HL-60/S4 treated with phorbol 12-myristate 13-acetate at 8.2 ng/mL for 4 days and 3 days (cell line): ENCODE measurements at regions not wholly inside any gene's neighbourhood (a gene's known extent, or its start where the extent isn't known, plus 50 kb on each side); places are given as distances from the start of the nearest gene placed in this dataset.

Experiments used
- in situ Hi-C: fragments of 300-500 bp; cut with MboI; formaldehyde crosslinking; loops from 2 replicates; pipeline ENCODE4 v1.15.0; 2022; ENCODE audit warnings: low sequenced_read_pairs

DNA sequence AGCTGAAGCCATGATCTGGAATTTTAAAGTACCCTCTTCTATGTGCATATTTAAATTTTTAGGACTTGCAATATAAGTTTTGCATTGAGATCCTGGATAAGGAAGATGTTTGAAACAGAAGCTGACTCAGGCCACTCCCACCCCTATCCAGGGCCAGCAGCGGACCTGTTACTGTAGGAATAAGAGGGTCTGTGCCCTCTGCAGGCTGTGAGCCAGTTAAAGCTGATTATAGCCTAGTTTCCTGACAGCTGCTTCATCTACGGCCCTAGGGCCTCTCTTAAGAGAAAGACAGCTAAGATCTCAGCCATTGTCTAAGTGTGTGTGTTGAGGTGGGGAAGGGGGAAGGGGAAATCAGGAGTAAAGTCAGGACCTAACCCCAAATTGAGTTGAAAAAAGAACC lies 234.0 kb downstream of the HAUS1 start:
- in situ Hi-C loops = no loop called here

DNA sequence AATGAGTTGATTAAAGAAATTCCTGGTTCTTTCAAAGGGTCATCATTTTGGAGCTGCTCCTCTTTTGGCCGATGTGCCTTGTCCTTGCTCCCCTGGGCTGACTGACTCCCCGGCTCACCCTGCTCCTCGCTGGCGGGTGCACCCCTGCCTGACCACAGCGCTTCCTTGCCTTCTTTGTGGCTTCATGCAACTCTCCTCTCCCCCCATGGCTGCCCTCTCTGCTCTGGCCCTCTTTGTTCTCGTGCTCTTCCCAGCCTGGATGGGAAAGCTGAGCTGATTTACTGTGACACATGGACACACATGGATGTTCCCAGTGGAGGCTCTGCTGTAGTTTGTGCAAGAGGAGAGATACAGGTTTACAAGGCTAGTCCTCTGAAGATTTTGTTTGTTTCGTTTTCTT lies 234.6 kb downstream of the HAUS1 start:
- in situ Hi-C loops = no loop called here

DNA sequence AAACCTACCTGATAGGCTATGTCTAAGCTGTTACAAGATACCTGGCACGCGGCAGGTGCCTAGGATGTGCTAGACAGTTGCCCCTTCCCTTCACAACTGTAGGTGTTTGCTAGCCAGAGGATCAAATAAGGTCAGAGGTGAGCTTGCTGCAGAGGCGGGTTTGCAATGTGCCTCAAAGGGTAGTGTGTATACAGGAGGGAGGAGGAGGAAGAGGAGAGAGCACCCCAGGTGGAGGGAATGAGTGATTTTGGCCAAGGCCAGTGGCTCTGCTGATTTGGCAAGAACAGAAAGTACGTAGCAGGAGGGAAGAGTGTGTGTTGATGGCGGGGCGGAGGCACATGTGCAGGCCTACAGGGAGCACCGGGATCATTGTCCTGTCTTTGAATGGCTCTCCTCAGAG lies 236.5 kb downstream of the HAUS1 start:
- in situ Hi-C loops = no loop called here

DNA sequence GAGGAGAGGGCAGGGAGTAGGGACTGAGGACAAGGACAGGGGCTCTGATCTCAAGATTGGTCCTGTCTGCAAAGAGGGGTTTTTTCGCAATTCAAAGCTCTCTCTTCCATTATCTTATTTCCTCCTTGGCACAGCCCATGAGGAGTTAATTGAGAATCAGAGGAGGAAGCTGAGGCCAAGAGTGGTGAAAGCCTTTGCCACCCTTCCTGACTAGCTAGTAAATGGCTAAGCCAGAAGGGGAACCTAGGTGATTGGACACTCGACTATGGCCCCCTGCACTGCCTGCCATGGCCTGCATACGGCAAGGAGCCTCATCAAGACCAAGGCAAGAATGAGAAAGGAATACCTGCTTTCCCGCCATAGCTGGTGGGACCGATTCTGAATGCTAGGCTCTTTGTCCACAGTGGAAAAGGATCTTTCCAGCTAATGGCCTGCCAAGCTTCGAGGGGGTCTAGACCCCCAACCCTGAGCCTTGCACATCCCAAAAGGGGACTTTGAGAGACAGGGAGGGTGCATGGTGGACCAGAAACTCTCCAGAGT lies 237.9 kb downstream of the HAUS1 start:
- in situ Hi-C loops = no loop called here

DNA sequence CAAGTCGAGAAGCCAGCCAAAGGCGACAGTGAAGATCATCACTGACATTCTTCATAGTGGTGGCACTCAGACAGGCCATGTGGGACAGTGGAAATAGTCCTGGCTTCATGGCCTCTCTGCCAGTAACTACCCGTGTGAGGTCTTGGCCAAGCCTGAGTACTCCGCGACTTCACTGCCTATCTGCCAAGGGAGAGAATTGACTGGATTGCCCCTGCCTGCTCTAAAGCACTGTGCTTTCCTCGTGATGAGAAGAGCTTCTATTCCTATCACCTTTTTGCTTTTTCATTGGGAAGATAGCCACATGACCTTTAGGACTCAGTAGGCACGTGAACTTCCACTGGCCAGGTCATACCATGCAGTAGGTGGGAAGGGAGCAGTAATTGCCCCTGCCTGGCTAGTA lies 239.3 kb downstream of the HAUS1 start:
- in situ Hi-C loops = no loop called here

DNA sequence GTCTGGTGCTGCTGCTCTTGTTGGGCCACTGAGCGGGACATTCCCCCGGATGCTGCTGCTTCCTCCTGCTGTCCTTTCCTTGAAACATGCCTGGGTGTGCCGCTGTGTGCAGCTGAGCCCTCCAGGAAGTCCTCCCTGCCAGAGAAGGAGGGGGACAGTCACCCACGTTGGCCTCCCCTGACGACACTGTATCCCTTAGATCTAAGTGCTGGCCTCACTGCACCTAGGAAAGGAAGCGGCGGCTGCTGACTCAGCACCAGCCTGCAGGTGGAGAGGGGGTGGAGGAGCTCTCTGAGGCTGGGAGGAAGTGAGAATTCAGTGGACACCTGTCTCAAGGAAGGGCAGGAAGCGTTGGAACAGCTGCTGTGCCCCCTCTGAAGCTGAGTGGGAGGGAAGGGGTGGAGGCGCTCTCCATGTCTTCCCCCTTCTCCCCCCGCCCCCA lies 239.8 kb downstream of the HAUS1 start:
- in situ Hi-C loops = no loop called here

DNA sequence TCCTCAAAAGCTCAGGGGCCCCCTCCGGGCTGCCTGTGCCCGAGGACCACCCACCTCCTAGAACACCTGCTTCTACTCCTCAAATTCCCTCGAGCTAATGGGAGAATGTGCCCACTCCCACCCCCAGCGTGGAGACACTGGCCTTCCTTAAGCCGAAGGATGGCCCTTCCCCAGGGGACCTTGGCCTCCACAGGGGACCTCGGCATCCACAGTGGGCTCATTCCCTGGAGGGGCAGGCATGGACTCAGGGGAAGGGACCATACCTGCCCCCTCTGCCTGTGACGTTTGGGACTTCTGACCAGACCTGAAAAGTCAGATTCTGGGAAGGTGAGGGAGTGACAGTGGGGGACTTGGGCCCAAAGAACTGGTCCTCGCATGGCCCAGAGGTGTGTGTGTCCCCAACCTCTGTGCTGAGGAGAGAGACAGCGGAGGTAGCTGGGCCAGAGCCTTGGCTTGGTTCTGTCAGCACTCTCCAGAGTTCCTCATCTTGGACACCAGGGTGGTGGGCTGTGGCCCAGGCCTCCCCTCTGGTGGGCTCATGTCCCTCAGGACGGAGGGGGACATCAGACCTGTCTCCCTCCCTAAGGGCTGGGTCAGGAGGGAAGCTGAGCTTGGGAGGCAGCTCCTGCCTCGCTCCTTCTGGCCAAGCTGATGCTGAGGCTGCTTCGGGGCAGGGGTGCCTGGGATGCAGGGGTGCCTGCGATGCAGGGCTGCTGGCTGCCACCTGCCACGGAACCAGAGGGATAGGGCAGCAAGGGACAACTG lies 240.4 kb downstream of the HAUS1 start:
- in situ Hi-C loops = no loop called here

DNA sequence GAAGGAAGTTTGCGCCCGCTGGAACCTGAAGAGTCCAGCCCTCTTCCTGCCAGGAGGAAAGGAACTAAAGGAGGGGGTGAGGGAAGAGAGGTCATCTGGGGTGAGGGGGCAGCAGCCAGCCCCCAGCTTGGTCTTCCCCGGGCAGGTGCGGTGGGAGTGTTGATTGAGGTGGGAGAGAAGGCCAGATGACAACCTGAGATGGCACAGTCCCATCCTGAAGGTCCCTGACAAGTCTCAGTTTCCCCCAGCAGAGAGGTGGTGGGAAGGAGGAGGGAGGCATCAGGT lies 240.9 kb downstream of the HAUS1 start:
- in situ Hi-C loops = no loop called here

DNA sequence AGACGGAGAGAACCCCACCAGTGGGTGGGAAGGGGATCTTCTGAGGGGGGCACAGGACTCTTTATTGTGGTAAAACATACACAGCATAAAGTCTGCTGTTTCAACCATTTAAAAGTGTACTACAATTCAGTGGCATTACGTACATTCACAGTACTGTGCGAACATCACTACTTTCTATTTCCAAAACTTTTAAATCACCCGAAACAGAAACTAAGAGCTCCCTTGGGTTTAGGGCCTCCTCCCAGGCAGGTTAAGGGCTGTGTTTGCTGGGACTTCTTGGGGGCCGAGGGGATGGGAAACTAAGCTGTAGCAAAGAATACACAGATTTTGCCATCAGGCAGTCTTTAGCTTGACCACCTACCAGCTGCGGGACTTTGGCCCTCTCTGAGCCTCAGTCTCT lies 242.0 kb downstream of the HAUS1 start:
- in situ Hi-C loops = no loop called here

DNA sequence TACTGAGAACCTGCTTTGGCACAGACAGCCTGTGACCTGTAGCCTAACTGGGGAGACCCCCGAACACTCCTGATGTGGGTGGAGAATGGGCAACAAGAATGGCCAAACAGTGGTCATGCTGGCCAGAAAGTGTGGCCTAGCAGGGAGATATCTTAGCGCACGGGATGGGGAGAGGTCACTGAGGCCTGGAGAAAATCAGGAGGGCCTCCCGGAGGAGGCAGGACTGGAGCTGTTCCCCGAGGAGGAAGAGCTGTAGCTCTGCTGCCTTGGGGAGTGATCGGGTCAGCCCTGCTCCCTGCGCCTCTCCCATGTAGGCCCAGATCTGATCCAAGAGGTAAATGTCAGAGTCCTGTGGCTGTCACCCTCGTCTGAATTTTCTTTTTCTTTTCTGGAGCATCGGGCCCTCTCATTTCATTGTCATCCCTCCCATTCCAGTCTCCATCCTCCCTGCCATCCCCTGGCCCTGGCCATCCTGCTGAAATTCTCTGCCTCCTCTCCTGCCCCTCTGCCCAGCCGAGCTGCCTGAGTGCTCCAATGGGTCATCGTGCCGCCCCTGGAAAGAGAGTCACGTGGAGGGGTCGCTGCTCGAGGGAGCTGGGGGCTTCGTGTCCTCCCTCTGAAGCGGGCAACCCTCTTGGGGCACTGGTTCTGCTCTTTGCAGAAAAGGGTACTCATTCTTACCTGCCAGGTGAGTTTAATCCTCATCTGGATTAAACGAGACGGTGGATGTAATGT lies 242.9 kb downstream of the HAUS1 start:
- in situ Hi-C loops = no loop called here

DNA sequence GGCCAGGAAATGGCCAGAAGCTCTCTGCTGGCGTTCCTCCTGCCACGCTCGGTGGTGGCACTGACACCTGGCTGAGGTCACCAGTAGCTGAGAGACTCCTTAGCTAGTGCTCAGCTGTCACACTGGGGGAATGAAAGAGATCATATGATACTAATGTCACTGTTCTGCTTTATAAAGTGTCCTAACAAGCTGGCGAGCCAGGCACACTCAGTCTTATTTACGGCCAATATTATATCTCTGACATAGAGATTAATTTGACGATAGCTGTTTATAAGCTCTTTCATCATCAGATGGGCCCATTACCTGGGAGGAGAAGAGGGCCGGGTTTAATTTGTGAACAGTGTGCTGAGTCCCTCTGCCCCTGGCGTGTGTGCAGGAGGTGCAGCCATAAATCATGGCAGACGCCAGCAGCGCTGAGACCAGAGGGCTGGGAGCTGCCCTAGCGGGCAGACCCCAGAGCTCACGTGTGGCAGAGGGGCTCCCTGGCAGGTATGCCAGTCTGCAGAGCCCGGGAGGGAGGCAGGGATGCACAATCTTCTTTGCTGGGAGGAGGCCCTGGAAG lies 246.5 kb downstream of the HAUS1 start:
- in situ Hi-C loops = no loop called here

DNA sequence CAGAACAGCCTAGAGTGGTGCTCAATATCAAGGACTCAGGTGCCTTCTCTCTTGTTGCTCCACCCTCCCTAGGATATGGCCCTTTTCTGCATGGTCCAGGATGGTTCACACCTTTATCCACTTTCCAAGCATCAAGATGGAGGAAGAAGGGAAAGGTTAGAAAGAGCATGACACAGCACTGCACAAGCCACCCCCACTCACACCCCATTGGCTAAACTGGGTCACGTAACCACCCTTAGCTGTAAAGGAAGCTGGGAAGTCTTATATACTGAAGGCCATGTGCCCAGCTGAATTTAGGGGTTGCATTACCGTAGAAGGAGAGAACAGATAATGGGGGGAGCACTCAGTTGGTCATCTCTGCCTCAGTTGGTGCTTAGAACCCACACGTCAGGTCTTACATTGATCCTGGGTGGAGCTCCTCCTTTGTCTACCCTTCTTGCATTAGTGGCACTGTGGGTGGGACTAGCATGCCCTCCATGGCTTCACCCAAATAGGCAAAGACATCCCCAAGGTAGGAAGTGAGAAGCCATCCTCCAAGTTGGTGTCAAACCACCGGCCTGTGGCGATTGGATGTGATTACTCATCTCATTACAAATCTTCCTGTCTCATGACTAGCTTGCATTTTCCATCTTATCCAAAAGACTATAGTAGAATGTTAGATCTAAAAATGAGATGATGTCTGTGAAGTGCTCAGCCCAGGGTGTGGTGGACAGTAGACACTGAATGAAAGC lies 248.5 kb downstream of the HAUS1 start:
- in situ Hi-C loops = no loop called here

DNA sequence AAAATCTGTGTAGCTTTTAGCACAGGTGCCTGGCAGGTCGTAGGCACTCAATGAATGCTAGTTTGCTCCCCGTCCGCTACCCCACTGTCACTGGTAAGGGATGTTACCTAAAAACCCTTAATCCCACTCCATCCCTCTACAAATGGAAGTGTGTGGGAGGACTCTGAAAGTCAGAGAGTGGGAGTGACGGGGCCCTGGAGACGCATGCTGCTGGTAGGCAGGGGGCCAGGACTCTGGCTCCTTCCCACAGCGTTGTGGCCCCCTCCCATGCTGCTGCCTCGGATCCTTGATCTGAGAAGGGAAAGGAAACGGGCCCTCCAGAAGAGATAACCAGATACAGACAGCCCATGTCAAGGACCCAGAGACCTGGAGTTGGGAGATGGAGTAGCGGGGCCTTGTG lies 249.3 kb downstream of the HAUS1 start:
- in situ Hi-C loops = no loop called here

DNA sequence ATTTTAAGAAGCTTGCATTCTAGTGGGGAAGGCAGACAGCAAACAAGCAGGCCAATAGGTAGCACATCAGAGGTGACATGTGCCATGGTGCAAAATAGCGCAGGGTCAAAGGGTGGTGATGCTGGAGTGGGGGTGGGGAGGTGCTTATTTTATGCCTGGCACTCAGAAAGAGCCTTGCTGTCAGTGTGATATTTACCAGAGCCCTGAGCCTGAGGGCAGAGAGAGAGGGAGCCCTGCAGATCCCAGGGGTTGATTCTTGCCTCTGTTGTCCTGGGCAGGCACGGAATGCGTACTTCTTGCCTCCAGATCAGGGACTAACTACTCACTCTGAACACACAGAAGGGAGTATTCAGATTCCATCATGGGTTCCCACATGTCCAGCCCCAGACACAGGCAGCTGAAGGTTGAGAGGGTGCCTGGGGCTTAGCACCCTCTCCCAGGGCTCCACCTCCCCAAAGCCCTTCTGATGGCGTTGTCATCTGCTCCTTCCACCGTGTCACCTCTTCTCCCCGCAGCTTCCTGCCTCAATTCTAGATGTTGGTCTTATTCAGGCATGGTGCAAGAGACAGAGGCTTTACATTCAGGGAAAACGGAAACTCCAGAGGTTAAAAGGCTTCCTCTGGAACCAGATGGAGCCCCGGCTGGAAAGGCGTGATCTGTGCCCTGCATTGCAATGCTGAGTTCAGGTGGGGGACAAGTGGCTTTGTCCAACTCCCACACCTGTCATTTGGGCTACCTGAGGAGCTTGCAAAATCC lies 252.3 kb downstream of the HAUS1 start:
- in situ Hi-C loops = no loop called here

DNA sequence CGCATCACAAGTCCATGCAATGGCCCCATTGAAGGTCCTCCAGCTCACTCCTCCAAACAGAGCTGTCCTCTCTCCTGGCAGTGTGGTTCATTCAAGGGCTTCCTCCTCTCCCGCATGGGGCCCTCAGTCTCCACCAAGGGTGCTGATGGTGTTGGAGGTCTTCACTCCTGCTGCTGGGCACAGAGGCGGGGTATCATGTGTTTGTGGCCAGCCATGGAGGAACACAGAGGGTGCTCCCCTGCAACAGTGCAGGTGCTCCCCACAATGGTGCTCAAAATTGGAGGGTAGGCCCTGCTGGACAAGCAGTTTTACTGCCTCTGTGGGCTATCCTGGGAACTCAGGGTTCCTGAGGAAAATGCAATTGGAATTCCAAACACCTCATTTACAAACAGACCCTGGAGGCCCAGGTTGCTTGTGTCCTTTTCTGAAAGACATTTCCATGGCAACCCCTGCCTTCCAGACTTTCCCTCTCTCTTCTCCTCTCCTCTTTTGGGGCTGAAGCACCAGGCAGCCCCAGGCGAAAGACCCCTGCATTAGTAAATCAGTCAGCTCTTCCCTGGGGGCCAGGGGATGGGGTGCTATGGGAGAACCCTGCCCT lies 256.0 kb downstream of the HAUS1 start:
- in situ Hi-C loops = no loop called here

DNA sequence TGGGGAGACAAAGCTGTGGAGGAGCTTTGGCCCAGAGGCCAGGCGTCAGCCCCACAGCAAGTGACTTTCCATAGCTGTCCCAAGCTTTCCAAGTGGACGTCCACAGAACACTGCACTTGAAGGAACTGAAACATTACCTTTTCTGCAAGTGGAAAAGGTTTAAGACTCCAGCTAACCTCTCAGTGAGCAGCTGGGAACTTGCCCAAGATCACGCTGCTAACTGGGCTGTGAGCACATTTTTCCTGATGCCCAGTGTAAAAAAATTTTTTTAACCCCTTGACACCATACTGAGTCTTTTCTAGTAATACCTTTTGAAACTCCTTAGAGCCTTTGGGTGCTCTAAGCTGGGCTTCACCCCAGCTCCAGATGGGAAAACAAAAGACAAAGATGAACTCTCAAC lies 256.7 kb downstream of the HAUS1 start:
- in situ Hi-C loops = no loop called here

DNA sequence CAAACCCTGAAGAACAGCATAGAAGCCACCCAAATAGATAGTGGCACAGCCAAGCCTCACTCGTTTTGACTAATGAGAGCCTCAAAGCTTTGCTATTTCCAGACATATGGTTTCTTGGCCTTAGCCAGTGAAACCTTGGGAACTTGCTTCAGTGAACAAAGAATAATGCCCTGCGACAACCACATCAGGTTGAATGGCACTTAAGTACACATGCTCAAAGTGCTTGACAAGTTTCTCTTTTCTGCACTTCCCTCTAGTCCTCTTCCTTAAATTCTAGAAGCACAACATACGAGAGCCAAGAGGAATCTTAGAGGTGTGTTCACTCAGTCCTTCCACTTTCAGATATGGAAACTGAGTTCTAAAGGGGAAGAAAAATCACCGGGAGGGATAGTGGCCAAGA lies 258.3 kb downstream of the HAUS1 start:
- in situ Hi-C loops = no loop called here

DNA sequence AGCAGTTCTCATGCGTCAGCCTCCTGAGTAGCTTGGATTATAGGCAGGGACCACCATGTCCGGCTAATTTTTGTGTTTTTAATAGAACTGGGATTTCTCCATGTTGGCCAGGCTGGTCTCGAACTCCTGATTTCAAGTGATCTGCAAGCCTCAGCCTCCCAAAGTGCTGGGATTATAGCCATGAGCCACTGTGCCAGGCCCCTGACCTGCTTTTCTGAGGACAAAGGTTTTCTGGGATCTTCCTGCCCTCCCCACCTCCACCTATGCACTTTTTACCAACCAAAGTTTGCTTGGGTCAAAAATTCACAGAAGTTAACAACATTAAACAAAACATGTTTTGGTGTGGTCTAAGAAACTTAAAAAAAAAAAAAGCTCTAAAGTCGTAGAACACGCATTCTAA lies 259.9 kb downstream of the HAUS1 start:
- in situ Hi-C loops = no loop called here

DNA sequence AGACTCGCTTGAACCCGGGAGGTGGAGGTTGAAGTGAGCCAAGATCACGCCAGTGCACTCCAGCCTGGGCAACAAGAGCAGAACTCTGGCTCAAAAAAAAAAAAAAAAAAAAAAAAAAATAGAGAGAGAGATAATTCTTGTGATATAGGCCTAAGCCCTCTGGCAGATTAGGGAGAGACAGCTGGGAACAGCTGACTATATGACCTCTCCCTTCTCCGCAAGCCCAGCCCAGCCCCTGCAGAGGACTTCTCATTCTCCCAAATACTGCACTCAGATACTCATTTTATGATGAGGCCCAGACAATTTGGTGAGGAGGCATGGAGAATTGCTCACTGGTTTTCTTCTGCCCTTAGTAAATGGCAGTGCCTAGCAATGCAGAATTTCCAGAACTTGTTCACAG lies 262.0 kb downstream of the HAUS1 start:
- in situ Hi-C loops = no loop called here

DNA sequence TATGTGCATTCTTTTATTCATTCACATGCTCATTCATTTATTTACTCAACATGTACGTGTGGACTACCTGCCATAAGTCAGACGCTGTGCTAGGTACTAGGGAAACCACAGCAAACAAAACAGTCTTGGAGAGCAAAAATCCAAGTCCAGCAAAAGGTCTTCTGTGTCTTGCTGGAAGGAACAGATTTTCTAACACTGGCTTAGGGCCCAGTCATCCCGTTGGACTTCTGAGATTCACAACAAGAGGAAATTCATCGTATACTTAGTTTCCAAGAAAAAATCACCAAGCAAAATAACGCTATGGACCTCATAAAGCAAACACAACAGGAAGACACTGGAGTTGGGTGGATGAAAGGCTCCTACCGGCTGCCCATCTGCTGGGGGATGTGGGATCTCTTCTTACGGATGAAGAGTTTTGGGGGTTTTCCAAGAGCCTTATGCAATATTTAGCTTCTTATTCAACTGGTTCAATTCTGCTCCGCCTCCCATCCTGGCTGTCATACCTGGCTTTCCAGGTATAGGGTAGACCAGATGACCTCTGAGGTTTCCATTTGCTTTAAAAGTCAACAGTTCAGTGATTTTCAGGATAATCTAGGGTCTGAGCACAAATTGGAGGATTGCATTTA lies 262.7 kb downstream of the HAUS1 start:
- in situ Hi-C loops = no loop called here
